K562 (cell line): ENCODE measurements at regions not wholly inside any gene's neighbourhood (a gene's known extent, or its start where the extent isn't known, plus 50 kb on each side); places are given as distances from the start of the nearest gene placed in this dataset.

Experiments
- ARID1B ChIP-seq: fragments of 450-650 bp; IDR thresholded peaks from 2 replicates; pipeline ENCODE4 v1.6.1; 2016; ENCODE audit warnings: antibody characterized with exemption, mild to moderate bottlenecking, inconsistent platforms
- CBX3 ChIP-seq, 2 experiments: IDR thresholded peaks; 1 replicate in 1 of 2; 2 replicates in 1 of 2; pipeline ENCODE4 v1.6.1; 2012; ENCODE audit warnings: inconsistent platforms in 2 of 2, low read length in 2 of 2, borderline replicate concordance in 1 of 2, control low read depth in 1 of 2
- DPF2 ChIP-seq: fragments of 450-650 bp; IDR thresholded peaks from 2 replicates; pipeline ENCODE4 v1.6.1; 2016
- FOXK2 ChIP-seq, 2 experiments: fragments of 450-650 bp; IDR thresholded peaks in 1 of 2; conservative IDR thresholded peaks in 1 of 2; 2 replicates each; pipeline ENCODE4 v1.6.1; 2016; ENCODE audit warnings: low read depth in 2 of 2, mild to moderate bottlenecking in 1 of 2
- KLF6 ChIP-seq: fragments of 250-450 bp; sonication (Bioruptor Pico); IDR thresholded peaks from 2 replicates; pipeline ENCODE4 v1.4.0; 2020; ENCODE audit warnings: mild to moderate bottlenecking, moderate library complexity, borderline replicate concordance
- NFRKB ChIP-seq: fragments of 450-650 bp; IDR thresholded peaks from 2 replicates; pipeline ENCODE4 v1.6.1; 2016; ENCODE audit warnings: low read depth
- PRMT5 ChIP-seq: sonication (generic); formaldehyde crosslinking; IDR thresholded peaks from 2 replicates; pipeline ENCODE4 v1.5.0; 2020; ENCODE audit warnings: missing genetic modification reagents
- RBFOX2 ChIP-seq: fragments of 200-400 bp; formaldehyde crosslinking; IDR thresholded peaks from 2 replicates; pipeline ENCODE4 v1.6.1; 2017; ENCODE audit warnings: low read depth, mild to moderate bottlenecking, low read length, moderate library complexity
- RBM39 ChIP-seq: fragments of 200-400 bp; formaldehyde crosslinking; optimal IDR thresholded peaks from 2 replicates; pipeline ENCODE3; 2018; ENCODE audit warnings: low read depth, low read length
- SMARCA4 ChIP-seq: fragments of 450-650 bp; IDR thresholded peaks from 2 replicates; pipeline ENCODE4 v1.6.1; 2016
- YY1 ChIP-seq, 3 experiments: IDR thresholded peaks; 2 replicates each; pipeline ENCODE4 v1.6.1; 2011; ENCODE audit warnings: low read length in 2 of 3, mild to moderate bottlenecking in 2 of 3, moderate library complexity in 2 of 3, borderline replicate concordance in 1 of 3, control low read depth in 1 of 3, low read depth in 1 of 3; ENCODE audit not compliant: insufficient read depth in 3 of 3, insufficient replicate concordance in 2 of 3, control insufficient read depth in 1 of 3, insufficient read length in 1 of 3; ENCODE audit errors: extremely low read depth in 1 of 3
- TF ChIP-seq, protein P1 (sequence below): fragments of 450-650 bp; IDR thresholded peaks from 2 replicates; pipeline ENCODE4 v1.6.1; 2018; ENCODE audit not compliant: partially characterized antibody
- TF ChIP-seq, protein P2 (sequence below), 2 experiments: IDR thresholded peaks in 1 of 2; conservative IDR thresholded peaks in 1 of 2; 2 replicates each; pipeline ENCODE4 v1.6.1; 2016; ENCODE audit warnings: low read depth in 2 of 2, mild to moderate bottlenecking in 1 of 2, missing compliant biosample characterization in 1 of 2, missing genetic modification characterization in 1 of 2, moderate library complexity in 1 of 2
- TF ChIP-seq, protein P3 (sequence below), 2 experiments: IDR thresholded peaks; 2 replicates each; pipeline ENCODE4 v1.6.1; 2011; ENCODE audit warnings: borderline replicate concordance in 1 of 2, control low read depth in 1 of 2, low read depth in 1 of 2, low read length in 1 of 2, mild to moderate bottlenecking in 1 of 2, mixed read lengths in 1 of 2, moderate library complexity in 1 of 2; ENCODE audit not compliant: insufficient read depth in 1 of 2, insufficient read length in 1 of 2, poor library complexity in 1 of 2, severe bottlenecking in 1 of 2; ENCODE audit errors: extremely low read depth in 1 of 2

GRCh38 chr17:77070888-77071279, 69.9 kb upstream of the SEC14L1 start (continued):
- TF ChIP-seq, protein P1, sequence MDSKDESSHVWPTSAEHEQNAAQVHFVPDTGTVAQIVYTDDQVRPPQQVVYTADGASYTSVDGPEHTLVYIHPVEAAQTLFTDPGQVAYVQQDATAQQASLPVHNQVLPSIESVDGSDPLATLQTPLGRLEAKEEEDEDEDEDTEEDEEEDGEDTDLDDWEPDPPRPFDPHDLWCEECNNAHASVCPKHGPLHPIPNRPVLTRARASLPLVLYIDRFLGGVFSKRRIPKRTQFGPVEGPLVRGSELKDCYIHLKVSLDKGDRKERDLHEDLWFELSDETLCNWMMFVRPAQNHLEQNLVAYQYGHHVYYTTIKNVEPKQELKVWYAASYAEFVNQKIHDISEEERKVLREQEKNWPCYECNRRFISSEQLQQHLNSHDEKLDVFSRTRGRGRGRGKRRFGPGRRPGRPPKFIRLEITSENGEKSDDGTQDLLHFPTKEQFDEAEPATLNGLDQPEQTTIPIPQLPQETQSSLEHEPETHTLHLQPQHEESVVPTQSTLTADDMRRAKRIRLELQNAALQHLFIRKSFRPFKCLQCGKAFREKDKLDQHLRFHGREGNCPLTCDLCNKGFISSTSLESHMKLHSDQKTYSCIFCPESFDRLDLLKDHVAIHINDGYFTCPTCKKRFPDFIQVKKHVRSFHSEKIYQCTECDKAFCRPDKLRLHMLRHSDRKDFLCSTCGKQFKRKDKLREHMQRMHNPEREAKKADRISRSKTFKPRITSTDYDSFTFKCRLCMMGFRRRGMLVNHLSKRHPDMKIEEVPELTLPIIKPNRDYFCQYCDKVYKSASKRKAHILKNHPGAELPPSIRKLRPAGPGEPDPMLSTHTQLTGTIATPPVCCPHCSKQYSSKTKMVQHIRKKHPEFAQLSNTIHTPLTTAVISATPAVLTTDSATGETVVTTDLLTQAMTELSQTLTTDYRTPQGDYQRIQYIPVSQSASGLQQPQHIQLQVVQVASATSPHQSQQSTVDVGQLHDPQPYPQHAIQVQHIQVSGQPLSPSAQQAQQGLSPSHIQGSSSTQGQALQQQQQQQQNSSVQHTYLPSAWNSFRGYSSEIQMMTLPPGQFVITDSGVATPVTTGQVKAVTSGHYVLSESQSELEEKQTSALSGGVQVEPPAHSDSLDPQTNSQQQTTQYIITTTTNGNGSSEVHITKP: peak; percentile 95
- TF ChIP-seq ARID1B: peak; percentile 3; the same call in 1 of the 2 replicates
- peak in 2 of 3 experiments; percentile 36 to 84 for TF ChIP-seq YY1 (IDR thresholded peaks at IDR 0.05; ENCODE audit: borderline replicate concordance in 1 of 3, control insufficient read depth in 1 of 3, extremely low read depth in 1 of 3, insufficient read depth in 3 of 3, insufficient read length in 1 of 3, insufficient replicate concordance in 2 of 3, low read depth in 1 of 3, low read length in 2 of 3)
- TF ChIP-seq FOXK2 (conservative IDR thresholded peaks at IDR 0.05 in 1 of 2, IDR thresholded peaks at IDR 0.05 in 1 of 2; ENCODE audit: low read depth in 2 of 2): peak in 1 of 2 experiments; percentile 8; a peak in 1 of 4 replicates
- peak in 1 of 2 experiments; percentile 52; a peak in 1 of 3 replicates for TF ChIP-seq CBX3 (IDR thresholded peaks at IDR 0.05; ENCODE audit: borderline replicate concordance in 1 of 2, low read length in 2 of 2)
- TF ChIP-seq DPF2: peak; percentile 70
- TF ChIP-seq PRMT5: no peak
- TF ChIP-seq NFRKB: peak; percentile 69
- TF ChIP-seq, protein P2, sequence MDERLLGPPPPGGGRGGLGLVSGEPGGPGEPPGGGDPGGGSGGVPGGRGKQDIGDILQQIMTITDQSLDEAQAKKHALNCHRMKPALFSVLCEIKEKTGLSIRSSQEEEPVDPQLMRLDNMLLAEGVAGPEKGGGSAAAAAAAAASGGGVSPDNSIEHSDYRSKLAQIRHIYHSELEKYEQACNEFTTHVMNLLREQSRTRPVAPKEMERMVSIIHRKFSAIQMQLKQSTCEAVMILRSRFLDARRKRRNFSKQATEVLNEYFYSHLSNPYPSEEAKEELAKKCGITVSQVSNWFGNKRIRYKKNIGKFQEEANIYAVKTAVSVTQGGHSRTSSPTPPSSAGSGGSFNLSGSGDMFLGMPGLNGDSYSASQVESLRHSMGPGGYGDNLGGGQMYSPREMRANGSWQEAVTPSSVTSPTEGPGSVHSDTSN (CRISPR knock-in tag; IDR thresholded peaks at IDR 0.05; ENCODE audit: low read depth): no peak
- TF ChIP-seq, protein P2 (tag; conservative IDR thresholded peaks at IDR 0.05; ENCODE audit: low read depth): 0 out of 2 replicates have a peak, but pooled peaks have one; percentile 5
- TF ChIP-seq KLF6 (CRISPR knock-in tag): no peak
- peak; percentile 27; the same call in 1 of the 2 replicates for TF ChIP-seq RBFOX2
- TF ChIP-seq RBM39: peak; percentile 46
- 0 out of 2 replicates have a peak, but pooled peaks have one; percentile 58 for TF ChIP-seq SMARCA4
- TF ChIP-seq, protein P3, sequence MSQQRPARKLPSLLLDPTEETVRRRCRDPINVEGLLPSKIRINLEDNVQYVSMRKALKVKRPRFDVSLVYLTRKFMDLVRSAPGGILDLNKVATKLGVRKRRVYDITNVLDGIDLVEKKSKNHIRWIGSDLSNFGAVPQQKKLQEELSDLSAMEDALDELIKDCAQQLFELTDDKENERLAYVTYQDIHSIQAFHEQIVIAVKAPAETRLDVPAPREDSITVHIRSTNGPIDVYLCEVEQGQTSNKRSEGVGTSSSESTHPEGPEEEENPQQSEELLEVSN (IDR thresholded peaks at IDR 0.05; ENCODE audit: borderline replicate concordance in 1 of 2, extremely low read depth in 1 of 2, insufficient read depth in 1 of 2, insufficient read length in 1 of 2, low read depth in 1 of 2, low read length in 1 of 2, poor library complexity in 1 of 2, severe bottlenecking in 1 of 2): peak in 1 of 2 experiments; percentile 54
